ENCODE measurements at regions not wholly inside any gene's neighbourhood (a gene's known extent, or its start where the extent isn't known, plus 50 kb on each side); places are given as distances from the start of the nearest gene placed in this dataset.

DNA sequence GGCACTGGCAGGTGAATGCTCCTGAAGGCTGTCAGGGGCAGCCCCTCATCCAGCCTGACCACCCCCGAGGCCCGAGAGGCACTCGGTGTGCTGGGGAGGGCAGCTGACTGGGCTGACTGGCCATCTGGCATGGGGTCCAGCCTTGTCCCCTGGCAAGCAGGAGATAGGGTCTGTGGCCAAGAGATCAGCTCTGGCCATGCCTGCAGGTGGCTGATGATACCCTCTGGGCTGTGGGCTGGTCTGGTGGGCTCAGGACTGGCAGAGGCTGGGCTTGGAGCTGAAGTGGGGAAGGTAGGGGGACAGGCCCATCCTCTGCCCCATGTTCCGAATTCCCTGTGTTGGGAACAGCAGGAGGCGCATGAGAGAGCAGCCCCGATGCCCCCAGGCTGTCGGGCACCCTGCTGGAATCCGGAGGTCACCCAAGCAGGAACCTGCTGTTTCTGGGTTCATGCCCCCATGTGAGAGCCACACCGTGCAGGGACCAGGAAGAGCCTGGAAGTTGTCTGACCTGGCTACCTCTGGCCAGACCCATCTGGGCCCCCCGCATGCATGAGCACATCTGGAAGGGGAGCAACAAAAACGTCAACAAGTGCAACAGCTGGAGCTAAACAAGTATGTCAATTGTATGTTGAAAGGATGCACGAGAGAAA is 527.0 kb downstream of the TBC1D22A start:
- TF ChIP-seq, protein P1, sequence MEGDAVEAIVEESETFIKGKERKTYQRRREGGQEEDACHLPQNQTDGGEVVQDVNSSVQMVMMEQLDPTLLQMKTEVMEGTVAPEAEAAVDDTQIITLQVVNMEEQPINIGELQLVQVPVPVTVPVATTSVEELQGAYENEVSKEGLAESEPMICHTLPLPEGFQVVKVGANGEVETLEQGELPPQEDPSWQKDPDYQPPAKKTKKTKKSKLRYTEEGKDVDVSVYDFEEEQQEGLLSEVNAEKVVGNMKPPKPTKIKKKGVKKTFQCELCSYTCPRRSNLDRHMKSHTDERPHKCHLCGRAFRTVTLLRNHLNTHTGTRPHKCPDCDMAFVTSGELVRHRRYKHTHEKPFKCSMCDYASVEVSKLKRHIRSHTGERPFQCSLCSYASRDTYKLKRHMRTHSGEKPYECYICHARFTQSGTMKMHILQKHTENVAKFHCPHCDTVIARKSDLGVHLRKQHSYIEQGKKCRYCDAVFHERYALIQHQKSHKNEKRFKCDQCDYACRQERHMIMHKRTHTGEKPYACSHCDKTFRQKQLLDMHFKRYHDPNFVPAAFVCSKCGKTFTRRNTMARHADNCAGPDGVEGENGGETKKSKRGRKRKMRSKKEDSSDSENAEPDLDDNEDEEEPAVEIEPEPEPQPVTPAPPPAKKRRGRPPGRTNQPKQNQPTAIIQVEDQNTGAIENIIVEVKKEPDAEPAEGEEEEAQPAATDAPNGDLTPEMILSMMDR (IDR thresholded peaks at IDR 0.05): no peak
- TF ChIP-seq, protein P2, sequence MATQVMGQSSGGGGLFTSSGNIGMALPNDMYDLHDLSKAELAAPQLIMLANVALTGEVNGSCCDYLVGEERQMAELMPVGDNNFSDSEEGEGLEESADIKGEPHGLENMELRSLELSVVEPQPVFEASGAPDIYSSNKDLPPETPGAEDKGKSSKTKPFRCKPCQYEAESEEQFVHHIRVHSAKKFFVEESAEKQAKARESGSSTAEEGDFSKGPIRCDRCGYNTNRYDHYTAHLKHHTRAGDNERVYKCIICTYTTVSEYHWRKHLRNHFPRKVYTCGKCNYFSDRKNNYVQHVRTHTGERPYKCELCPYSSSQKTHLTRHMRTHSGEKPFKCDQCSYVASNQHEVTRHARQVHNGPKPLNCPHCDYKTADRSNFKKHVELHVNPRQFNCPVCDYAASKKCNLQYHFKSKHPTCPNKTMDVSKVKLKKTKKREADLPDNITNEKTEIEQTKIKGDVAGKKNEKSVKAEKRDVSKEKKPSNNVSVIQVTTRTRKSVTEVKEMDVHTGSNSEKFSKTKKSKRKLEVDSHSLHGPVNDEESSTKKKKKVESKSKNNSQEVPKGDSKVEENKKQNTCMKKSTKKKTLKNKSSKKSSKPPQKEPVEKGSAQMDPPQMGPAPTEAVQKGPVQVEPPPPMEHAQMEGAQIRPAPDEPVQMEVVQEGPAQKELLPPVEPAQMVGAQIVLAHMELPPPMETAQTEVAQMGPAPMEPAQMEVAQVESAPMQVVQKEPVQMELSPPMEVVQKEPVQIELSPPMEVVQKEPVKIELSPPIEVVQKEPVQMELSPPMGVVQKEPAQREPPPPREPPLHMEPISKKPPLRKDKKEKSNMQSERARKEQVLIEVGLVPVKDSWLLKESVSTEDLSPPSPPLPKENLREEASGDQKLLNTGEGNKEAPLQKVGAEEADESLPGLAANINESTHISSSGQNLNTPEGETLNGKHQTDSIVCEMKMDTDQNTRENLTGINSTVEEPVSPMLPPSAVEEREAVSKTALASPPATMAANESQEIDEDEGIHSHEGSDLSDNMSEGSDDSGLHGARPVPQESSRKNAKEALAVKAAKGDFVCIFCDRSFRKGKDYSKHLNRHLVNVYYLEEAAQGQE (IDR thresholded peaks at IDR 0.05; ENCODE audit: insufficient read depth in 1 of 2, low read depth in 2 of 2, low read length in 1 of 2): no peak
- TF ChIP-seq POLR2AphosphoS5 (IDR thresholded peaks at IDR 0.05; ENCODE audit: low read depth, low read length) (no peak), TCF7L2 (IDR thresholded peaks at IDR 0.05; ENCODE audit: low read depth, low read length) (no peak), SIN3A (IDR thresholded peaks at IDR 0.05; ENCODE audit: borderline replicate concordance, insufficient read depth, low read depth, low read length) (no peak)

All from Panc1 (cell line).